Frontal cortex (tissue), 3 donors: ENCODE measurements at regions not wholly inside any gene's neighbourhood (a gene's known extent, or its start where the extent isn't known, plus 50 kb on each side); places are given as distances from the start of the nearest gene placed in this dataset.

Source experiments
- DNase-seq, 2 donors: peaks; one replicate each; pipeline ENCODE4 v3.0.0; 2012; ENCODE audit warnings: low spot score in 2 of 2
- FAIRE-seq: peaks from 2 replicates; lab custom pipeline; 2012; peaks lifted over from hg19 to GRCh38; lab: Jason Lieb, UNC
- donor health status: control.
- donor health status: control.
- donor health status: control.

- DNase-seq (no peak), FAIRE-seq (no peak)
These were observed 207.9 kb downstream of the BTG1 start for GRCh38 chr12:91937706-91938105.

DNA sequence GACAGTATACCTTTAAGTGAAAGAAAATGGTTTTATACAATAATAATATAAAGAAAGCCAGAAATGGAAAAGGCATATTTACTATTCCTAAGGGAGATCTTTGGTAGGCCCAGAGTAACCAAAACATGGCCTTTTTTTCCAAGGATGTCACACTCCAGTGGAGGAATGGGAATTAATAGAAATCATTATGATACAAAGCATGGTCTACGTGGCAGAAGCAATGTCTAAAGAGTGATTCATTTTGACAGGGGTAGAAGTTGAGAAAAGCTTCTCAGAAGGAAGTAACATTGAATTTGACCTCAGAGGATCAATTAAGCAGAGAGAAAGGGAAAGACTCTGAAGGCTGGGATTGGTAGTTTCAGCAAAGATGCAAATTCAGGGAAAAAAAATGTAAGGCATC, 208.6 kb downstream of the BTG1 start:
- FAIRE-seq (no peak), DNase-seq (no peak)

- DNase-seq (no peak), FAIRE-seq (no peak)
These were observed 210.3 kb downstream of the BTG1 start for GRCh38 chr12:91935296-91935695.

DNA sequence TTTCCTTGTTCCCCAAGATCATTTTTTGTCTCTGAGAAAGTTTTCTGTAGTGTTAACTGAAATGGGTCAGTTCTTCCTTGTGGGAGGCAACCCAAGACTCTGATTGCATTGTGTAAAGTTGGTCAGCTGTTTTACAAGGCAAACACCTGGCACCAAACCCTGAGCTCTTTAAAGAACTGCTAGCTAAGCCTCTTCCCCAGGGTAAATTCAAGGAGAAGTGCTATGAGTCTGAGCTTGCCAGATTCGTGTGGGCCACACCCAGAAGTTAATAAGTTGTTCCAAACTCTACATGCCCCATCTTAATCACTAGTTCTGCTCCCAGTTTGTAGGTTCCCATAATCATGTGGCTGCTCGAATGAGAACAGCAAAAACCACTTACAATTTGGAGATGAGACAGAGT, 214.5 kb downstream of the BTG1 start:
- FAIRE-seq = no peak
- DNase-seq = no peak

DNA sequence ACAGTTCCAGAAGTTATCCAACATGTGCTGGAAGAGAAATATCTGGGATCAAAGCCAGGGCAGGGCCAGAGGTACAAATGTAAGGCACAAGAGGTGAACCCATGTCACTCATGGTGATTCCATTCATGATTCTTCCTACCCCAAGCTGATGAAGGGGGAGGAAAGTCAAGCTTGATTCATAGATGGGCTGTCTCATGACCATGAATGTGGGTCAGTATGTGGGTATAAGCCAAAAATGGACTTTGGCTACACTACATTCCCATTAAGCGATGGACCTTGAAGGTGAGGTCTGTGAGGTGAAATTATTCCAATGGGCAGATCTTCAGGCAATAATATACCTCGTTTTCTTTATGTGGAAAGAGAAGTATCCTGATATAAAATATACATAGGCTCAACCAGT, 217.1 kb downstream of the BTG1 start:
- no peak for FAIRE-seq
- no peak for DNase-seq

DNA sequence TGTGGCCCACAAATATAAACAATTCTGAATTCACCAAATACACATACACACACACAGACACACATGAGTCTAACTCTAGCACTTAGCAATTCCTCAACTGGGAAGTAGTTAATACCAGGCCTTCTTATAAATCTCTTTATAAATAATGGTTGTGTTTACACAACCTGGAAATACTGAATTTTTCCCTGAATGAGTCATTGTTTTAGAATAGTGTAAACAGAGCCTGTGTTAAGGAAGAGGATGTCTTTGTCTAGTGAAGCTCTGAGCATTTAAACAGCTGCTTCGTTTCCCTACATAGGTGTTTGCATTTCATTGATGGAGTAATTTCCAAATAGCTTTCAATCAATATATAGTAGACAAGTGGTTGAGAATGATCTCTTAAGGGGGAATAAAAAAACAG, 218.8 kb downstream of the BTG1 start:
- FAIRE-seq (no peak), DNase-seq (no peak)

GRCh38 chr12:91924827-91925226, 220.8 kb downstream of the BTG1 start:
- DNase-seq (no peak), FAIRE-seq (no peak)

GRCh38 chr12:91923864-91924263, 221.8 kb downstream of the BTG1 start:
- no peak for DNase-seq

DNA sequence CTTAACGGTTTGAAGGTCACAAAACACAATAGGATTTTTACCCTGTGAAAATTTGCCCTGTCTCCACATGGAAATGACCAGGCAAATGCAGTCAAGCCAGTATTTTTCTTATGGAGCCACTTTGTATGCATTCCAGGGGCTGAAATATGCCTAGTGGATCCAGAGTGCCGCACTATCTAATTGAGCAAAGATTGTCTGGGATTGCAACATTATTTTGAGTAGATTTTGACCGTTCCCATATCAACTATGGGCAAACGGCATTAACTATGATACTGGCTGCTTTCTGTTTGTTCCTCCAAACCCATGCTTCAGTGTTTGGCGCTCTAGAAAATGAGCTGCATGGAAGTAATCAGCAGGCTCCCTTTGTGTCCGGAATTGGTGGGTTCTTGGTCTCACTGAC, 223.0 kb downstream of the BTG1 start:
- DNase-seq = no peak
- no peak for FAIRE-seq

More at GRCh38 chr12:91923864-91924263, 221.8 kb downstream of the BTG1 start:
- no peak for FAIRE-seq

DNA sequence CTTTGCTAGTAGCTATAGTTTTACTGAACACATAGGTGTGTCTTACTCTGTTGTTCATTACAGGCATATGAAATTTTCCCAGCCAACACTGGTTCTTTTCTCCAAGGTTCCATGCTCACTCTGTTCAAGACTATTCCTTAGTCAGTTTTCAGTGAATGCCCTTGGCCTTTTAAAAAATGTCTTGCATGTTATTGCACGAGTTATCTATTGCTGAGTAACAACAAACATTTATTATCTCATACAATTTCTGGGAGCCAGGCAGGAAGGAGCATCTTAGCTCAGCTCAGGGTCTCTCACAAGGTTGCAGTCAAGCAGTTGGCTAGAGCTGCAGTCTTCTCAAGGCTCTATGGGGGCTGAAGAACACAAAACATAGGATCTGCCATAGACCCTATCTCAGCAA, 223.5 kb downstream of the BTG1 start:
- no peak for DNase-seq
- no peak for FAIRE-seq

GRCh38 chr12:91921555-91921954, 224.1 kb downstream of the BTG1 start:
- no peak for FAIRE-seq

DNA sequence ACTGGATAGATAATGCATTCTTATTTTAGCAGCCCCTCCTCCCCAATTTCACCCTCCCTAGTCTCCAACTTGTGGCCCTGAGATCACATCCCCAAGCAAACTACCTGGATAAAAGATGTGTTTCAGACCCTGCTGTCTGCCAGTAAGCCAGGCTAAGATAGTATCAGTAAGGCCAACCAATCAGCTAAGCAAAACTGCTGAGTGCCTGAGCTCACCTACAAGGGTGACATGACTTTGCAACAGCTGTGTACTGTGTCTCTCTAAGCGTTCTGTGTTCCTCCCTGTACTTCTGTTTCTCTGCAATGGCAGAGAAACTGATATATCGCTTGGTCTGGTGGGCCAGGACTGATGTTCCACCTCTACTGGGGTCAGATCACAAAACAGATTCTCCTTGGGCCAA, 224.9 kb downstream of the BTG1 start:
- no peak for FAIRE-seq
- no peak for DNase-seq

More at GRCh38 chr12:91921555-91921954, 224.1 kb downstream of the BTG1 start:
- DNase-seq = no peak

DNA sequence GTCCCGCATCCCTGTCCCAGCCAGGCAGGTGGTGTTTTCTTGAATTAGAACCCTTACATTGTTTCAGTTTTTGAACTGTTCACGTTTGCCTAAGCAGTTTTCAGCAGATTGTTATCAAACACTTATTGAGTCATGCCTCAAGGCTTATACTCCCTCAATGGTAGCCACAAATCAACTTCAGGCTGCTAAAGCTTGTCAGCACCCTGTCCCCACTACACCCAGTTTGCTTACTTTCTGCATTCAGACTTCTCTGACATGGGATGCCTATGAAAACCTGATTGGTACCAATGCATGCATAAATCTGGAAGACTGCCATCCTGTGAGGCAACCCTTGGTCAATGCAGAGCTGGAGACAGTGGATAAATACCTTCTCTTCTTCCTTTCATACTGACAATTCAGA, 225.4 kb downstream of the BTG1 start:
- DNase-seq (no peak), FAIRE-seq (no peak)

DNA sequence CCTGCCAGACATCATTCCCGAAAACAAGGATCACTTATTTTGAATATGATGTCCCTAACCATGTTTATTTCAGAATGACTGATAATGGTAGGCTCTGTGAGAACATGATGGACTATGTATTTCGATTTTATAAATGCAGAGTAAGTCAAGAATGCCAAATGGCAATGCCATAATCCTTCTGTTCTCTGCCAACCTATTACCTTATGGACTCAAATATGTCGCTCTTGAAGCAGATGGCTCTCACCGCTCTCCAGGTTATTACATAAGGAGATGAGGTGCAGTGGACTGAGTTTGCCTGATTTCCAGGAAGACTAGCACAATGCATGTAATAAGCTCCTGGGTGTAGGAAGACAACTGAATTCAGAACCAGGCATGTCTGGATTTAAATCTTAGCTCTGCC, 227.2 kb downstream of the BTG1 start:
- FAIRE-seq (no peak), DNase-seq (no peak)

DNA sequence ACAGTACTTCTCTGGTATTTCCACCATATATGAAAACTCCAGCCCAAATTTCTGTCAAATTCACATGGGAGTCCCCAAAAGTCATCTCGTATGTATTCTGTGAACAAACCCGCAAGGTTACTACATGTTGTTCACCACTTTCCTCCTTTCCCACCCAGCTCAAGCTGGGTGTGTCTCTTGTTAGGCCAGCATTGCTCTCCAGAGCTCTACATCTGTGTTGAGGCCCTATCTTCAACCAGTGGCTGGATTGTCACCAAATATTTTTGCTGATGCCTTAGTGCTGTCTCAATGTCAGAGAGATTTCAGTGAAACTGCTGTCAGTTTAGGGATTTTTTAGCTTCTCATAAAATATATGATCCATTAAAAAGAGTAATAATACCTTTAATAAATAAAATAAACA, 230.9 kb downstream of the BTG1 start:
- DNase-seq = no peak
- no peak for FAIRE-seq

- FAIRE-seq = no peak
- DNase-seq = no peak
These were observed 232.0 kb downstream of the BTG1 start for GRCh38 chr12:91913651-91914050.

GRCh38 chr12:91913124-91913523, 232.5 kb downstream of the BTG1 start:
- DNase-seq (no peak), FAIRE-seq (no peak)

- DNase-seq = no peak
- no peak for FAIRE-seq
These were observed 233.5 kb downstream of the BTG1 start for GRCh38 chr12:91912178-91912577.

- FAIRE-seq = no peak
- no peak for DNase-seq
These were observed 234.7 kb downstream of the BTG1 start for GRCh38 chr12:91910871-91911388.

GRCh38 chr12:91902860-91903683, 242.6 kb downstream of the BTG1 start:
- FAIRE-seq (no peak), DNase-seq (no peak)

- DNase-seq (no peak), FAIRE-seq (no peak)
These were observed 244.1 kb downstream of the BTG1 start for GRCh38 chr12:91901381-91902074.
